ENCODE measurements at regions not wholly inside any gene's neighbourhood (a gene's known extent, or its start where the extent isn't known, plus 50 kb on each side); places are given as distances from the start of the nearest gene placed in this dataset.
A peak's percentile ranks its signal among the peaks of the same experiment; 100 is the strongest.

- H3K18ac ChIP-seq (ENCODE audit: insufficient read length, low read depth, low read length): no peak overlapping the region
- H2AFZ ChIP-seq (ENCODE audit: low read length): no peak overlapping the region
These were observed 238.0 kb upstream of the SLC16A7 start for GRCh38 chr12:59357811-59358210.

More at GRCh38 chr12:59357811-59358210, 238.0 kb upstream of the SLC16A7 start:
- no peak overlapping the region for H3K4ac ChIP-seq (ENCODE audit: low read depth, low read length)
- H3K9ac ChIP-seq (ENCODE audit: extremely low read depth, insufficient read length, low read length): no peak overlapping the region
- H2BK15ac ChIP-seq (ENCODE audit: low read depth, low read length): no peak overlapping the region
- no peak overlapping the region for H4K91ac ChIP-seq (ENCODE audit: insufficient read length, low read depth, low read length)
- Mint-ChIP-seq H3K27me3 (ENCODE audit: low read depth) (no peaks in the 10 kb centered on the region), H3K27ac (peak overlapping the region in 1 of 3 experiments; percentile 87; a peak in 2 of 7 replicates), H3K36me3 (ENCODE audit: insufficient read depth in 1 of 3, low read depth in 3 of 3) (no peaks in the 10 kb centered on the region), H3K4me1 (peaks cover 3 to 23% of the 10 kb centered on the region in 2 experiments; a peak in 3 of 4 replicates), H3K4me3 (no peak overlapping the region), H3K9me3 (no peaks in the 10 kb centered on the region; a peak in 1 of 5 replicates)
- H4K20me1 ChIP-seq (ENCODE audit: control insufficient read depth, insufficient read depth, insufficient read length): no peaks in the 10 kb centered on the region
- no peaks in the 10 kb centered on the region for H3K23me2 ChIP-seq (ENCODE audit: insufficient read length, low read depth, low read length, poor library complexity, severe bottlenecking)
- no peak overlapping the region for H4K8ac ChIP-seq (replicated peaks; ENCODE audit: insufficient read length, low read depth, low read length)
- H3K4me1 ChIP-seq (ENCODE audit: insufficient read depth, low read length): no peaks in the 10 kb centered on the region
- no peak overlapping the region for H3K23ac ChIP-seq (ENCODE audit: insufficient read length, low read depth, low read length)
- no peak overlapping the region for H3K4me2 ChIP-seq (ENCODE audit: insufficient read depth, insufficient read length, low read length)
- H2AK5ac ChIP-seq (ENCODE audit: insufficient read length, low read length): no peak overlapping the region
- H2BK120ac ChIP-seq (ENCODE audit: low read depth, low read length, poor library complexity, severe bottlenecking): no peak overlapping the region
- no peak overlapping the region for H4K5ac ChIP-seq (ENCODE audit: insufficient read length, low read depth, low read length)
- no peaks in the 10 kb centered on the region for H3K9me3 ChIP-seq (ENCODE audit: control insufficient read depth, low read depth, low read length)
- peak; percentile 73 for DNase-seq
- H3K27ac ChIP-seq (ENCODE audit: insufficient read length, low read depth, low read length): no peak overlapping the region
- H2BK5ac ChIP-seq (ENCODE audit: insufficient read length, low read length): no peak overlapping the region
- no peak overlapping the region for H3T11ph ChIP-seq (ENCODE audit: low read length)
- TF ChIP-seq CTCF (conservative IDR thresholded peaks at IDR 0.05): no peak
- no peak overlapping the region for H3K14ac ChIP-seq (ENCODE audit: insufficient read depth, low read length)
- no peak overlapping the region for H2BK12ac ChIP-seq (ENCODE audit: insufficient read length, low read depth, low read length)
- H3K79me1 ChIP-seq (ENCODE audit: insufficient read depth, low read depth, low read length, poor library complexity, severe bottlenecking): no peaks in the 10 kb centered on the region
- no CpG with 5 or more reads among the region's 1 CpG for WGBS (ENCODE audit: extremely low coverage, insufficient read length, low lambda C conversion rate)
- H3K79me2 ChIP-seq (ENCODE audit: insufficient read depth, low read length): no peaks in the 10 kb centered on the region
- H3K56ac ChIP-seq (ENCODE audit: insufficient read length, low read depth, low read length): no peak overlapping the region
- no peak overlapping the region for H2BK20ac ChIP-seq (ENCODE audit: low read depth, low read length, poor library complexity, severe bottlenecking)
- H3K27me3 ChIP-seq (ENCODE audit: insufficient read depth, low read length): no peaks in the 10 kb centered on the region
